B cell (primary cell): ENCODE measurements at regions not wholly inside any gene's neighbourhood (a gene's known extent, or its start where the extent isn't known, plus 50 kb on each side); places are given as distances from the start of the nearest gene placed in this dataset.

Experiments used
- ATAC-seq: fragments of 200-7000 bp; cut with Tn5 transposase; one replicate; pipeline ENCODE4 v1.10.0; 2021; ENCODE audit warnings: low read depth, mild to moderate bottlenecking, moderate number of reproducible peaks, moderate library complexity
- CTCF ChIA-PET: fragments of 350-600 bp; sonication (Branson Sonifier 250); formaldehyde crosslinking; loops from one replicate; lab custom pipeline; 2021; ENCODE audit warnings: antibody characterized with exemption, inconsistent platforms; lab: Charles Lee
- POLR2A ChIA-PET: fragments of 350-600 bp; sonication (Branson Sonifier 250); formaldehyde crosslinking; loops from one replicate; lab custom pipeline; 2021; ENCODE audit warnings: antibody characterized with exemption; lab: Charles Lee
- DNase-seq: peaks from one replicate; pipeline ENCODE4 v3.0.0; 2013
- H2AFZ ChIP-seq: 2 replicates; pipeline ENCODE4 v1.6.1; 2012; ENCODE audit warnings: mild to moderate bottlenecking, low read depth, low read length; ENCODE audit not compliant: insufficient read depth, poor library complexity, severe bottlenecking
- H3K27ac ChIP-seq, 2 donors: 1 replicate in 1 of 2; 2 replicates in 1 of 2; pipeline ENCODE4 v1.5.1; 2012 to 2013; ENCODE audit warnings: low read length in 2 of 2, mild to moderate bottlenecking in 2 of 2, moderate library complexity in 1 of 2
- H3K27me3 ChIP-seq, 4 experiments: fragments of 200-600 bp in 1 of 4; sonication (generic) in 1 of 4; replicated peaks in 1 of 4; 1 replicate in 2 of 4; 2 replicates in 2 of 4; pipeline versions ENCODE4 v1.6.1 to v1.7.0; 2013 to 2016; ENCODE audit warnings: low read length in 3 of 4, mild to moderate bottlenecking in 2 of 4, mixed read lengths in 1 of 4, moderate library complexity in 1 of 4; ENCODE audit not compliant: insufficient read depth in 4 of 4, control insufficient read depth in 3 of 4; ENCODE audit errors: control extremely low read depth in 1 of 4
- H3K36me3 ChIP-seq, 2 experiments: replicated peaks in 1 of 2; 1 replicate in 1 of 2; 2 replicates in 1 of 2; pipeline versions ENCODE4 v1.6.1 to v1.7.1; 2013; ENCODE audit warnings: low read length in 1 of 2; ENCODE audit not compliant: insufficient read depth in 2 of 2, control insufficient read depth in 1 of 2; ENCODE audit errors: control extremely low read depth in 1 of 2, extremely low read depth in 1 of 2
- H3K4me1 ChIP-seq, 2 donors: fragments of 200-600 bp in 1 of 2; sonication (generic) in 1 of 2; 1 replicate in 1 of 2; 2 replicates in 1 of 2; pipeline versions ENCODE4 v1.5.1 to v1.6.1; 2013 to 2017; ENCODE audit warnings: low read length in 2 of 2; ENCODE audit not compliant: control insufficient read depth in 2 of 2, insufficient read depth in 2 of 2
- H3K4me2 ChIP-seq: replicated peaks from 2 replicates; pipeline ENCODE3; 2012; ENCODE audit warnings: mild to moderate bottlenecking, low read depth, low read length; ENCODE audit not compliant: poor library complexity, severe bottlenecking
- H3K4me3 ChIP-seq, 5 experiments: fragments of 200-600 bp in 1 of 5; sonication (generic) in 1 of 5; 1 replicate in 3 of 5; 2 replicates in 2 of 5; pipeline versions ENCODE4 v1.5.1 to v1.7.0; 2011 to 2016; ENCODE audit warnings: low read length in 4 of 5, mild to moderate bottlenecking in 4 of 5, low read depth in 2 of 5, control low read depth in 1 of 5, moderate library complexity in 1 of 5; ENCODE audit not compliant: insufficient read depth in 1 of 5; ENCODE audit errors: control extremely low read depth in 1 of 5, extremely low read depth in 1 of 5
- H3K79me2 ChIP-seq: fragments of 200-600 bp; sonication (generic); one replicate; pipeline ENCODE4 v1.6.0; 2016; ENCODE audit warnings: low read length; ENCODE audit not compliant: control insufficient read depth, insufficient read depth
- H3K9ac ChIP-seq: fragments of 200-600 bp; sonication (generic); 2 replicates; pipeline ENCODE4 v1.6.1; 2017; ENCODE audit warnings: mild to moderate bottlenecking, low read length, moderate library complexity
- H3K9me3 ChIP-seq, 3 donors: one replicate each; pipeline versions ENCODE4 v1.6.1 to v1.7.1; 2013; ENCODE audit warnings: low read length in 2 of 3; ENCODE audit not compliant: control insufficient read depth in 2 of 3, insufficient read depth in 1 of 3; ENCODE audit errors: control extremely low read depth in 1 of 3
- H4K20me1 ChIP-seq: 2 replicates; pipeline ENCODE4 v1.6.0; 2012; ENCODE audit warnings: mild to moderate bottlenecking, low read length; ENCODE audit not compliant: insufficient read depth, control insufficient read depth, poor library complexity, severe bottlenecking
- H3K27ac Mint-ChIP-seq: one replicate; pipeline ENCODE4 v1.8.0; 2021; ENCODE audit warnings: mixed read lengths
- H3K27me3 Mint-ChIP-seq: one replicate; pipeline ENCODE4 v1.8.0; 2021; ENCODE audit warnings: mixed read lengths
- H3K4me1 Mint-ChIP-seq: one replicate; pipeline ENCODE4 v1.8.0; 2021; ENCODE audit warnings: mixed read lengths
- H3K4me3 Mint-ChIP-seq: one replicate; pipeline ENCODE4 v1.8.0; 2021; ENCODE audit warnings: mixed read lengths
- H3K9me3 Mint-ChIP-seq: one replicate; pipeline ENCODE4 v1.8.0; 2022; ENCODE audit warnings: mixed read lengths; ENCODE audit not compliant: insufficient read depth
- CTCF ChIP-seq: fragments of 200-600 bp; IDR thresholded peaks from one replicate; pipeline ENCODE4 v1.8.0; 2022; ENCODE audit warnings: antibody characterized with exemption, mild to moderate bottlenecking
- EZH2 ChIP-seq: IDR thresholded peaks from 2 replicates; pipeline ENCODE4 v1.6.1; 2012; ENCODE audit warnings: borderline replicate concordance, low read depth, mild to moderate bottlenecking, moderate library complexity, low read length; ENCODE audit not compliant: insufficient read depth, poor library complexity, severe bottlenecking
- WGBS: methylation state at CpG from one replicate; pipeline ENCODE4 v1.1.5; 2013; ENCODE audit warnings: missing lambda C conversion rate; ENCODE audit not compliant: insufficient coverage; 5-methylcytosine and 5-hydroxymethylcytosine counted together
- intact Hi-C: fragments of 100-400 bp; cut with micrococcal nuclease; formaldehyde crosslinking; loops from one replicate; pipeline ENCODE4 v1.10.0; 2022

- TF ChIP-seq CTCF: no peak
- TF ChIP-seq EZH2: no peak
- Mint-ChIP-seq H3K4me1 (no peaks in the 10 kb centered on the region), H3K9me3 (peaks cover 4% of the 10 kb centered on the region), H3K27ac (no peak overlapping the region), H3K4me3 (no peak overlapping the region), H3K27me3 (no peaks in the 10 kb centered on the region)
- intact Hi-C loops: no loop called here
- H3K36me3 ChIP-seq: no peaks in the 10 kb centered on the region
- H2AFZ ChIP-seq: no peak overlapping the region
- H4K20me1 ChIP-seq: no peaks in the 10 kb centered on the region
- no peaks in the 10 kb centered on the region for H3K4me1 ChIP-seq
- no peak overlapping the region for H3K4me3 ChIP-seq
- no peak overlapping the region for H3K27ac ChIP-seq
- WGBS: no CpG with 5 or more reads among the region's 2 CpGs
- DNase-seq (no peak), ATAC-seq (no peak)
- ChIA-PET POLR2A (no interaction called here), CTCF (no interaction called here)
- no peak overlapping the region for H3K4me2 ChIP-seq
- no peaks in the 10 kb centered on the region for H3K9me3 ChIP-seq
- no peaks in the 10 kb centered on the region for H3K27me3 ChIP-seq
- no peak overlapping the region for H3K9ac ChIP-seq
- no peaks in the 10 kb centered on the region for H3K79me2 ChIP-seq
Observed at GRCh38 chr16:77033516-77033915, 157.5 kb upstream of the MON1B start.

GRCh38 chr16:77035361-77035760 lies 155.6 kb upstream of the MON1B start:
- no peak overlapping the region for H3K4me3 ChIP-seq
- H3K79me2 ChIP-seq: no peaks in the 10 kb centered on the region
- Mint-ChIP-seq H3K27me3 (no peaks in the 10 kb centered on the region), H3K4me1 (no peaks in the 10 kb centered on the region), H3K27ac (no peak overlapping the region), H3K4me3 (no peak overlapping the region), H3K9me3 (peaks cover 4% of the 10 kb centered on the region)
- TF ChIP-seq CTCF (no peak), EZH2 (no peak)
- no peaks in the 10 kb centered on the region for H3K4me1 ChIP-seq
- H3K4me2 ChIP-seq: no peak overlapping the region
- POLR2A ChIA-PET: no interaction called here
- CTCF ChIA-PET: no interaction called here
- H4K20me1 ChIP-seq: no peaks in the 10 kb centered on the region
- ATAC-seq: no peak
- H3K9ac ChIP-seq: no peak overlapping the region
- H3K9me3 ChIP-seq: no peaks in the 10 kb centered on the region
- no peak overlapping the region for H3K27ac ChIP-seq
- no peak overlapping the region for H2AFZ ChIP-seq
- no peaks in the 10 kb centered on the region for H3K36me3 ChIP-seq
- intact Hi-C loops: no loop called here
- no peak for DNase-seq
- no peaks in the 10 kb centered on the region for H3K27me3 ChIP-seq
